ELF-1 (cell line): ENCODE measurements at regions not wholly inside any gene's neighbourhood (a gene's known extent, or its start where the extent isn't known, plus 50 kb on each side); places are given as distances from the start of the nearest gene placed in this dataset.

Experiments
- DNase-seq: peaks from one replicate; pipeline ENCODE4 v3.0.0-alpha.2; 2016; ENCODE audit warnings: low read depth, low spot score

- DNase-seq: peak; percentile 81
Measured at GRCh38 chr10:29112827-29113615, 175.8 kb upstream of the LYZL1 start.

- DNase-seq: no peak
Measured at GRCh38 chr10:29113616-29113945, 175.3 kb upstream of the LYZL1 start.

- DNase-seq: no peak
Measured at GRCh38 chr10:29114141-29114540, 174.7 kb upstream of the LYZL1 start.

- no peak for DNase-seq
Measured at GRCh38 chr10:29117781-29118180, 171.1 kb upstream of the LYZL1 start.

GRCh38 chr10:29119374-29119773 is 169.5 kb upstream of the LYZL1 start:
- DNase-seq: peak; percentile 82

GRCh38 chr10:29120216-29120615 is 168.7 kb upstream of the LYZL1 start:
- DNase-seq: no peak

- DNase-seq: no peak
Measured at GRCh38 chr10:29124864-29125263, 164.0 kb upstream of the LYZL1 start.

- peak; percentile 80 for DNase-seq
Measured at GRCh38 chr10:29127037-29127700, 161.7 kb upstream of the LYZL1 start.

GRCh38 chr10:29127731-29128130 is 161.1 kb upstream of the LYZL1 start:
- peak; percentile 23 for DNase-seq

- DNase-seq: peak; percentile 33
Measured at GRCh38 chr10:29130190-29130673, 158.6 kb upstream of the LYZL1 start.

GRCh38 chr10:29131952-29132547 is 156.8 kb upstream of the LYZL1 start:
- DNase-seq: peak; percentile 27

- DNase-seq: peak; percentile 58
Measured at GRCh38 chr10:29132551-29133111, 156.2 kb upstream of the LYZL1 start.

GRCh38 chr10:29135337-29135736 is 153.5 kb upstream of the LYZL1 start:
- no peak for DNase-seq

- no peak for DNase-seq
Measured at GRCh38 chr10:29136411-29136810, 152.5 kb upstream of the LYZL1 start.

- no peak for DNase-seq
Measured at GRCh38 chr10:29140151-29140550, 148.7 kb upstream of the LYZL1 start.

GRCh38 chr10:29140991-29141390 is 147.9 kb upstream of the LYZL1 start:
- no peak for DNase-seq

GRCh38 chr10:29141761-29142160 is 147.1 kb upstream of the LYZL1 start:
- DNase-seq: no peak

- DNase-seq: peak; percentile 82
Measured at GRCh38 chr10:29142516-29143314, 146.2 kb upstream of the LYZL1 start.

GRCh38 chr10:29144126-29144525 is 144.7 kb upstream of the LYZL1 start:
- DNase-seq: no peak

GRCh38 chr10:29146311-29147100 is 142.4 kb upstream of the LYZL1 start:
- DNase-seq: no peak

- DNase-seq: peak; percentile 78
Measured at GRCh38 chr10:29150010-29150409, 138.9 kb upstream of the LYZL1 start.
